ENCODE measurements at regions not wholly inside any gene's neighbourhood (a gene's known extent, or its start where the extent isn't known, plus 50 kb on each side); places are given as distances from the start of the nearest gene placed in this dataset.
"Not testable (repeated sequence)": the region's sequence is repeated elsewhere in the genome, so short reads cannot be mapped to it uniquely, and the experiment has no call there.

DNA sequence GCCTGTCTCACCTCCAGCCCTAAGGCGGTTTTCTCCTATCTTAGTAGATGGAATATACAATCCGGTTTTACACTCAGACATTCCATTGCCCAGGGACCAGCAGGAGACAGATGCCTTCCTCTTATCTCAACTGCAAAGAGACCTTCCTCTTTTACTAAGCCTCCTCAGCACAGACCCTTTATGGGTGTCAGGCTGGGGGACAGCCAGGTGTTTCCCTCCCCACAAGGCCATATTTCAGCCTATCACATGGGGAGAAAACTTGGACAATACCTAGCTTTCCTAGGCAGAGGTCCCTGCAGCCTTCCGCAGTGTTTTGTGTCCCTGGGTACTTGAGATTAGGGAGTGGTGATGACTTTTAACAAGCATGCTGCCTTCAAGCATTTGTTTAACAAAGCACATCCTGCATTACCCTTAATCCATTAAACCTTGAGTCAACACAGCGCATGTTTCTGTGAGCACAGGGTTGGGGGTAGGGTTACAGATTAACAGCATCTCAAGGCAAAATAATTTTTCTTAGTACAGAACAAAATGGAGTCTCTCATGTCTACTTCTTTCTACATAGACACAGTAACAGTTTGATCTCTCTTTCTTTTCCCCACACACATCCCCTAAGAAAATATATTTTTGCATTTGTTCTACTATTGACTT is 876.2 kb downstream of the ANKRD7 start:
- TF ChIP-seq, protein P1, sequence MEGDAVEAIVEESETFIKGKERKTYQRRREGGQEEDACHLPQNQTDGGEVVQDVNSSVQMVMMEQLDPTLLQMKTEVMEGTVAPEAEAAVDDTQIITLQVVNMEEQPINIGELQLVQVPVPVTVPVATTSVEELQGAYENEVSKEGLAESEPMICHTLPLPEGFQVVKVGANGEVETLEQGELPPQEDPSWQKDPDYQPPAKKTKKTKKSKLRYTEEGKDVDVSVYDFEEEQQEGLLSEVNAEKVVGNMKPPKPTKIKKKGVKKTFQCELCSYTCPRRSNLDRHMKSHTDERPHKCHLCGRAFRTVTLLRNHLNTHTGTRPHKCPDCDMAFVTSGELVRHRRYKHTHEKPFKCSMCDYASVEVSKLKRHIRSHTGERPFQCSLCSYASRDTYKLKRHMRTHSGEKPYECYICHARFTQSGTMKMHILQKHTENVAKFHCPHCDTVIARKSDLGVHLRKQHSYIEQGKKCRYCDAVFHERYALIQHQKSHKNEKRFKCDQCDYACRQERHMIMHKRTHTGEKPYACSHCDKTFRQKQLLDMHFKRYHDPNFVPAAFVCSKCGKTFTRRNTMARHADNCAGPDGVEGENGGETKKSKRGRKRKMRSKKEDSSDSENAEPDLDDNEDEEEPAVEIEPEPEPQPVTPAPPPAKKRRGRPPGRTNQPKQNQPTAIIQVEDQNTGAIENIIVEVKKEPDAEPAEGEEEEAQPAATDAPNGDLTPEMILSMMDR (conservative IDR thresholded peaks at IDR 0.05; ENCODE audit: low read depth, low read length), result not testable (repeated sequence)
- TF ChIP-seq MXI1 (IDR thresholded peaks at IDR 0.05; ENCODE audit: borderline replicate concordance, low read depth, low read length); POLR2A (IDR thresholded peaks at IDR 0.05; ENCODE audit: low read depth, low read length); BHLHE40 (IDR thresholded peaks at IDR 0.05; ENCODE audit: low read depth, low read length); CEBPB (IDR thresholded peaks at IDR 0.05; ENCODE audit: low read depth, low read length); RAD21 (IDR thresholded peaks at IDR 0.05; ENCODE audit: low read length); FOS (IDR thresholded peaks at IDR 0.05; ENCODE audit: low read depth, low read length); RCOR1 (IDR thresholded peaks at IDR 0.05; ENCODE audit: insufficient replicate concordance, low read length); CHD1 (IDR thresholded peaks at IDR 0.05; ENCODE audit: low read depth, low read length): not testable (repeated sequence)
- TF ChIP-seq, protein P2, sequence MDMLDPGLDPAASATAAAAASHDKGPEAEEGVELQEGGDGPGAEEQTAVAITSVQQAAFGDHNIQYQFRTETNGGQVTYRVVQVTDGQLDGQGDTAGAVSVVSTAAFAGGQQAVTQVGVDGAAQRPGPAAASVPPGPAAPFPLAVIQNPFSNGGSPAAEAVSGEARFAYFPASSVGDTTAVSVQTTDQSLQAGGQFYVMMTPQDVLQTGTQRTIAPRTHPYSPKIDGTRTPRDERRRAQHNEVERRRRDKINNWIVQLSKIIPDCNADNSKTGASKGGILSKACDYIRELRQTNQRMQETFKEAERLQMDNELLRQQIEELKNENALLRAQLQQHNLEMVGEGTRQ (IDR thresholded peaks at IDR 0.05; ENCODE audit: low read depth, low read length), result not testable (repeated sequence)

Data from IMR-90 (cell line).